Right atrium auricular region (tissue), 2 donors: ENCODE measurements at regions not wholly inside any gene's neighbourhood (a gene's known extent, or its start where the extent isn't known, plus 50 kb on each side); places are given as distances from the start of the nearest gene placed in this dataset.

Source experiments
- DNase-seq: peaks from one replicate; pipeline ENCODE4 v3.0.0-alpha.2; 2019; ENCODE audit warnings: low spot score
- H3K27ac ChIP-seq, 2 donors: fragments of 200-600 bp; sonication (generic); 1 replicate in 1 of 2; 2 replicates in 1 of 2; pipeline ENCODE4 v1.5.1; 2016 to 2019
- H3K27me3 ChIP-seq, 2 donors: fragments of 200-600 bp; sonication (generic); one replicate each; pipeline versions ENCODE4 v1.5.1 to v1.6.0; 2017 to 2019
- H3K36me3 ChIP-seq: fragments of 200-600 bp; sonication (generic); one replicate; pipeline ENCODE4 v1.5.1; 2016
- H3K4me1 ChIP-seq, 2 donors: fragments of 200-600 bp; sonication (generic); one replicate each; pipeline versions ENCODE4 v1.5.1 to v1.6.0; 2017 to 2019
- H3K4me3 ChIP-seq, 2 donors: fragments of 200-600 bp; sonication (generic); 1 replicate in 1 of 2; 2 replicates in 1 of 2; pipeline ENCODE4 v1.5.1; 2017 to 2019; ENCODE audit warnings: mild to moderate bottlenecking in 1 of 2, moderate library complexity in 1 of 2
- H3K9me3 ChIP-seq, 2 donors: fragments of 200-600 bp; sonication (generic); one replicate each; pipeline ENCODE4 v1.5.1; 2019
- CTCF ChIP-seq, 2 donors: fragments of 200-600 bp; sonication (generic); IDR thresholded peaks; one replicate each; pipeline ENCODE4 v1.5.1; 2019; ENCODE audit warnings: antibody characterized with exemption in 2 of 2

GRCh38 chr6:142534484-142534883 is 232.7 kb downstream of the ADGRG6 start:
- TF ChIP-seq CTCF (IDR thresholded peaks at IDR 0.05), result no peak
- no peaks in the 10 kb centered on the region for H3K36me3 ChIP-seq
- peaks cover 0 to 10% of the 10 kb centered on the region in 2 donors for H3K9me3 ChIP-seq
- no peak for DNase-seq
- H3K27ac ChIP-seq, result no peak overlapping the region
- no peak overlapping the region for H3K4me3 ChIP-seq
- H3K4me1 ChIP-seq, result no peaks in the 10 kb centered on the region
- no peaks in the 10 kb centered on the region for H3K27me3 ChIP-seq

- no peak for DNase-seq
- Histone ChIP-seq H3K4me1 (no peaks in the 10 kb centered on the region), H3K9me3 (peaks cover 0 to 10% of the 10 kb centered on the region in 2 donors), H3K27me3 (no peaks in the 10 kb centered on the region), H3K27ac (no peak overlapping the region), H3K4me3 (no peak overlapping the region), H3K36me3 (no peaks in the 10 kb centered on the region)
- peak in 1 of 2 donors; percentile 33 for TF ChIP-seq CTCF (IDR thresholded peaks at IDR 0.05)
Measured at GRCh38 chr6:142537612-142538478, 236.0 kb downstream of the ADGRG6 start.

GRCh38 chr6:142542704-142543233 is 241.0 kb downstream of the ADGRG6 start:
- DNase-seq, result peak; percentile 67
- Histone ChIP-seq H3K36me3 (no peaks in the 10 kb centered on the region), H3K27me3 (no peaks in the 10 kb centered on the region), H3K9me3 (no peaks in the 10 kb centered on the region), H3K4me3 (no peak overlapping the region), H3K27ac (no peak overlapping the region), H3K4me1 (no peaks in the 10 kb centered on the region)
- no peak for TF ChIP-seq CTCF (IDR thresholded peaks at IDR 0.05)

- no peak for TF ChIP-seq CTCF (IDR thresholded peaks at IDR 0.05)
- Histone ChIP-seq H3K27ac (no peak overlapping the region), H3K27me3 (no peaks in the 10 kb centered on the region), H3K4me1 (no peaks in the 10 kb centered on the region), H3K4me3 (no peak overlapping the region), H3K36me3 (no peaks in the 10 kb centered on the region), H3K9me3 (no peaks in the 10 kb centered on the region)
- DNase-seq, result no peak
Measured at GRCh38 chr6:142543606-142544005, 241.8 kb downstream of the ADGRG6 start.

GRCh38 chr6:142544199-142544838 is 242.5 kb downstream of the ADGRG6 start:
- H3K36me3 ChIP-seq, result no peaks in the 10 kb centered on the region
- H3K9me3 ChIP-seq, result no peaks in the 10 kb centered on the region
- H3K27ac ChIP-seq, result no peak overlapping the region
- DNase-seq, result no peak
- TF ChIP-seq CTCF (IDR thresholded peaks at IDR 0.05), result no peak
- no peaks in the 10 kb centered on the region for H3K4me1 ChIP-seq
- no peaks in the 10 kb centered on the region for H3K27me3 ChIP-seq
- no peak overlapping the region for H3K4me3 ChIP-seq
